ENCODE measurements at regions not wholly inside any gene's neighbourhood (a gene's known extent, or its start where the extent isn't known, plus 50 kb on each side); places are given as distances from the start of the nearest gene placed in this dataset.

- TF ChIP-seq GATA3 (IDR thresholded peaks at IDR 0.05; ENCODE audit: low read depth, low read length) (no peak), GATA2 (IDR thresholded peaks at IDR 0.05; ENCODE audit: low read depth, low read length) (no peak)
Measured at GRCh38 chr17:53948323-53948722, 125.6 kb downstream of the KIF2B start.
